ENCODE measurements at regions not wholly inside any gene's neighbourhood (a gene's known extent, or its start where the extent isn't known, plus 50 kb on each side); places are given as distances from the start of the nearest gene placed in this dataset.

GRCh38 chr14:94921882-94922585 is 152.1 kb upstream of the GSC start (continued):
- TF ChIP-seq GABPA (IDR thresholded peaks at IDR 0.05; ENCODE audit: low read depth): no peak

- Histone ChIP-seq H4K20me1 (ENCODE audit: control insufficient read depth, insufficient read depth) (no peaks in the 10 kb centered on the region), H3K4me1 (ENCODE audit: control insufficient read depth, insufficient read depth, low read length) (no peaks in the 10 kb centered on the region), H3K4me3 (no peak overlapping the region), H3K36me3 (ENCODE audit: control insufficient read depth in 2 of 2, insufficient read depth in 2 of 2, low read length in 1 of 2) (no peaks in the 10 kb centered on the region), H3K4me2 (ENCODE audit: control insufficient read depth, insufficient read depth) (no peak overlapping the region), H3K9ac (ENCODE audit: control insufficient read depth, insufficient read depth, low read length) (no peak overlapping the region), H3K27me3 (replicated peaks in 1 of 2; ENCODE audit: control insufficient read depth in 2 of 2, insufficient read depth in 2 of 2, low read length in 1 of 2) (no peaks in the 10 kb centered on the region; a peak in 1 of 4 replicates), H3K79me2 (ENCODE audit: control insufficient read depth, insufficient read depth, low read length) (no peaks in the 10 kb centered on the region), H2AFZ (ENCODE audit: control insufficient read depth, low read depth, low read length) (no peak overlapping the region), H3K27ac (ENCODE audit: control insufficient read depth, insufficient read depth) (no peak overlapping the region), H3K9me3 (replicated peaks; ENCODE audit: control insufficient read depth, insufficient read depth, low read length) (no peaks in the 10 kb centered on the region)
- in situ Hi-C loops (cut with MboI): no loop called here
- ChIA-PET POLR2A (no interaction called here), SMC1A (ENCODE audit: uncharacterized antibody, unreplicated experiment) (interaction anchor here (0.8 kb wide), 1 partner anchor 40 kb away, joined by 4 read pairs; no protein-coding TSS in a partner anchor), RAD21 (ENCODE audit: unreplicated experiment) (no interaction called here), CTCF (no interaction called here)
- intact Hi-C loops (cut with micrococcal nuclease; ENCODE audit: unreplicated experiment): no loop called here
- no TSS peak for BruUV-seq (replicated peaks)
- FAIRE-seq: no peak
- ATAC-seq: no peak
- TF ChIP-seq TAF1 (IDR thresholded peaks at IDR 0.05; ENCODE audit: borderline replicate concordance, low read depth, low read length) (no peak), RAD51 (IDR thresholded peaks at IDR 0.05) (no peak), HSF1 (IDR thresholded peaks at IDR 0.05; ENCODE audit: low read depth, low read length) (no peak), ZNF384 (IDR thresholded peaks at IDR 0.05; ENCODE audit: borderline replicate concordance, low read depth, low read length) (no peak), ASH2L (IDR thresholded peaks at IDR 0.05; ENCODE audit: borderline replicate concordance, low read depth) (no peak), RB1 (IDR thresholded peaks at IDR 0.05; ENCODE audit: borderline replicate concordance) (no peak)
- DNase-seq (ENCODE audit: low read depth, low spot score): no peak
- WGBS (ENCODE audit: insufficient coverage, insufficient replicate concordance, low lambda C conversion rate, missing lambda C conversion rate): 40% methylated on average over 1 of the region's 1 CpG
Observed at GRCh38 chr14:94921456-94921855, 151.5 kb upstream of the GSC start.

Data from GM12878 (cell line).